ENCODE measurements at regions not wholly inside any gene's neighbourhood (a gene's known extent, or its start where the extent isn't known, plus 50 kb on each side); places are given as distances from the start of the nearest gene placed in this dataset.
"Not testable (repeated sequence)": the region's sequence is repeated elsewhere in the genome, so short reads cannot be mapped to it uniquely, and the experiment has no call there.

- H3K9me1 ChIP-seq (ENCODE audit: control insufficient read depth, insufficient read depth, low read length): no peaks in the 10 kb centered on the region
- FAIRE-seq (no peak), DNase-seq (ENCODE audit: extremely low read depth in 1 of 4, low spot score in 3 of 4) (no peak), ATAC-seq (no peak)
- H3K9ac ChIP-seq (ENCODE audit: insufficient read depth in 1 of 2, low read depth in 2 of 2, low read length in 2 of 2): no peak overlapping the region
- intact Hi-C loops (cut with micrococcal nuclease): no loop called here
- no peak for TF ChIP-seq DEAF1 (CRISPR knock-in tag; IDR thresholded peaks at IDR 0.05)
- no peak for TF ChIP-seq RBM17 (IDR thresholded peaks at IDR 0.05; ENCODE audit: borderline replicate concordance, low read depth, low read length)
- BruUV-seq (replicated peaks): no TSS peak
- H3K4me3 ChIP-seq: no peak overlapping the region
- no peaks in the 10 kb centered on the region for H3K4me1 ChIP-seq (replicated peaks in 1 of 2; ENCODE audit: control insufficient read depth in 2 of 2, insufficient read depth in 2 of 2, low read length in 2 of 2)
- no peak overlapping the region for H2AFZ ChIP-seq (ENCODE audit: low read depth, low read length)
- in situ Hi-C loops (cut with MboI): no loop called here
- H3K36me3 ChIP-seq (ENCODE audit: control insufficient read depth, insufficient read depth, low read length): no peaks in the 10 kb centered on the region
- no peak overlapping the region for H3K4me2 ChIP-seq (ENCODE audit: insufficient read depth, low read length)
- ChIA-PET CTCF (ENCODE audit: low intra/inter-chr PET ratio) (no interaction called here), POLR2A (no interaction called here)
- H4K20me1 ChIP-seq (replicated peaks; ENCODE audit: control insufficient read depth, insufficient read depth, low read length): no peaks in the 10 kb centered on the region
- WGBS (ENCODE audit: insufficient coverage, low coverage, missing lambda C conversion rate): 0% methylated on average over 2 of the region's 2 CpGs
- H3K79me2 ChIP-seq (ENCODE audit: control insufficient read depth, insufficient read depth, low read length): no peaks in the 10 kb centered on the region
- no peaks in the 10 kb centered on the region for H3K27me3 ChIP-seq (ENCODE audit: control insufficient read depth in 2 of 2, insufficient read depth in 2 of 2, low read length in 2 of 2)
- H3K9me3 ChIP-seq (replicated peaks; ENCODE audit: control insufficient read depth, insufficient read depth, low read depth, low read length): no peaks in the 10 kb centered on the region; the same call in 1 of the 2 replicates
- no peak overlapping the region for H3K27ac ChIP-seq (ENCODE audit: extremely low read depth, low read depth, low read length)
Measured at GRCh38 chr1:239084459-239085080, 301.8 kb upstream of the CHRM3 start.

- BruUV-seq (replicated peaks); CTCF ChIA-PET (ENCODE audit: low intra/inter-chr PET ratio); intact Hi-C loops (cut with micrococcal nuclease); H3K4me1 ChIP-seq (replicated peaks in 1 of 2; ENCODE audit: control insufficient read depth in 2 of 2, insufficient read depth in 2 of 2, low read length in 2 of 2); H3K27me3 ChIP-seq (ENCODE audit: control insufficient read depth in 2 of 2, insufficient read depth in 2 of 2, low read length in 2 of 2); H3K27ac ChIP-seq (ENCODE audit: extremely low read depth, low read depth, low read length); ATAC-seq; in situ Hi-C loops (cut with MboI); POLR2A ChIA-PET; H3K36me3 ChIP-seq (ENCODE audit: control insufficient read depth, insufficient read depth, low read length); H3K4me3 ChIP-seq; H3K4me2 ChIP-seq (ENCODE audit: insufficient read depth, low read length); H3K9ac ChIP-seq (ENCODE audit: insufficient read depth in 1 of 2, low read depth in 2 of 2, low read length in 2 of 2); FAIRE-seq; H3K79me2 ChIP-seq (ENCODE audit: control insufficient read depth, insufficient read depth, low read length); H3K9me3 ChIP-seq (replicated peaks; ENCODE audit: control insufficient read depth, insufficient read depth, low read depth, low read length); H3K9me1 ChIP-seq (ENCODE audit: control insufficient read depth, insufficient read depth, low read length); DNase-seq (ENCODE audit: extremely low read depth in 1 of 4, low spot score in 3 of 4); H2AFZ ChIP-seq (ENCODE audit: low read depth, low read length); H4K20me1 ChIP-seq (replicated peaks; ENCODE audit: control insufficient read depth, insufficient read depth, low read length): not testable (repeated sequence)
- WGBS (ENCODE audit: insufficient coverage, low coverage, missing lambda C conversion rate): 0% methylated on average over 3 of the region's 3 CpGs
Measured at GRCh38 chr1:239081947-239082346, 304.4 kb upstream of the CHRM3 start.

Data from K562 (cell line).